Neutrophil (primary cell): ENCODE measurements at regions not wholly inside any gene's neighbourhood (a gene's known extent, or its start where the extent isn't known, plus 50 kb on each side); places are given as distances from the start of the nearest gene placed in this dataset.

Experiments
- H3K27ac ChIP-seq: fragments of 200-600 bp; sonication (generic); 2 replicates; pipeline ENCODE4 v1.5.1; 2016; ENCODE audit warnings: mild to moderate bottlenecking, moderate library complexity
- H3K27me3 ChIP-seq: fragments of 200-600 bp; sonication (generic); 2 replicates; pipeline ENCODE4 v1.6.0; 2016; ENCODE audit warnings: mild to moderate bottlenecking
- H3K36me3 ChIP-seq: fragments of 200-600 bp; sonication (generic); 2 replicates; pipeline ENCODE4 v1.5.1; 2017
- H3K4me1 ChIP-seq, 2 experiments: fragments of 200-600 bp in 1 of 2; sonication (generic) in 1 of 2; 1 replicate in 1 of 2; 2 replicates in 1 of 2; pipeline versions ENCODE4 v1.5.1 to v1.6.1; 2013 to 2016; ENCODE audit warnings: low read depth in 1 of 2, low read length in 1 of 2, mild to moderate bottlenecking in 1 of 2, moderate library complexity in 1 of 2; ENCODE audit not compliant: control insufficient read depth in 1 of 2, insufficient read depth in 1 of 2
- H3K4me3 ChIP-seq, 2 experiments: fragments of 200-600 bp in 1 of 2; sonication (generic) in 1 of 2; 1 replicate in 1 of 2; 2 replicates in 1 of 2; pipeline ENCODE4 v1.5.1; 2013 to 2016; ENCODE audit warnings: low read depth in 1 of 2, low read length in 1 of 2, mild to moderate bottlenecking in 1 of 2, moderate library complexity in 1 of 2
- H3K9me3 ChIP-seq: fragments of 200-600 bp; sonication (generic); 2 replicates; pipeline ENCODE4 v1.5.1; 2016
- CTCF ChIP-seq: fragments of 200-600 bp; sonication (generic); IDR thresholded peaks from 2 replicates; pipeline ENCODE4 v1.5.1; 2016; ENCODE audit warnings: antibody characterized with exemption

GRCh38 chr1:201736707-201737320 is 92.1 kb upstream of the IPO9 start:
- Histone ChIP-seq H3K9me3 (no peaks in the 10 kb centered on the region), H3K36me3 (no peaks in the 10 kb centered on the region), H3K27ac (no peak overlapping the region), H3K4me3 (no peak overlapping the region), H3K4me1 (peaks cover 0 to 17% of the 10 kb centered on the region in 2 experiments), H3K27me3 (peaks cover 45% of the 10 kb centered on the region)
- no peak for TF ChIP-seq CTCF

- Histone ChIP-seq H3K27ac (no peak overlapping the region), H3K4me1 (peaks cover 0 to 17% of the 10 kb centered on the region in 2 experiments)
- TF ChIP-seq CTCF: no peak
These were observed 91.5 kb upstream of the IPO9 start for GRCh38 chr1:201737352-201738060.

GRCh38 chr1:201739080-201739479 is 89.9 kb upstream of the IPO9 start:
- Histone ChIP-seq H3K27ac (no peak overlapping the region), H3K9me3 (no peaks in the 10 kb centered on the region), H3K4me1 (peaks cover 0 to 17% of the 10 kb centered on the region in 2 experiments), H3K36me3 (no peaks in the 10 kb centered on the region), H3K27me3 (peaks cover 59% of the 10 kb centered on the region), H3K4me3 (peak overlapping the region in 1 of 2 experiments; percentile 9)
- no peak for TF ChIP-seq CTCF

More at GRCh38 chr1:201737352-201738060, 91.5 kb upstream of the IPO9 start:
- Histone ChIP-seq H3K4me3 (no peak overlapping the region), H3K27me3 (peaks cover 52% of the 10 kb centered on the region), H3K36me3 (no peaks in the 10 kb centered on the region), H3K9me3 (no peaks in the 10 kb centered on the region)

- peak overlapping the region in 1 of 2 experiments; percentile 9 for H3K4me3 ChIP-seq
- no peaks in the 10 kb centered on the region for H3K36me3 ChIP-seq
- no peak overlapping the region for H3K27ac ChIP-seq
- TF ChIP-seq CTCF: no peak
- H3K9me3 ChIP-seq: no peaks in the 10 kb centered on the region
- peaks cover 59% of the 10 kb centered on the region for H3K27me3 ChIP-seq
- peaks cover 0 to 17% of the 10 kb centered on the region in 2 experiments for H3K4me1 ChIP-seq
These were observed 89.4 kb upstream of the IPO9 start for GRCh38 chr1:201739492-201740085.

GRCh38 chr1:201740086-201740541 is 88.8 kb upstream of the IPO9 start:
- no peak for TF ChIP-seq CTCF
- peaks cover 0 to 17% of the 10 kb centered on the region in 2 experiments for H3K4me1 ChIP-seq
- H3K4me3 ChIP-seq: peak overlapping the region in 1 of 2 experiments; percentile 9
- no peaks in the 10 kb centered on the region for H3K36me3 ChIP-seq
- H3K27ac ChIP-seq: no peak overlapping the region
- peaks cover 59% of the 10 kb centered on the region for H3K27me3 ChIP-seq
- H3K9me3 ChIP-seq: no peaks in the 10 kb centered on the region
